HCT116 (cell line): ENCODE measurements at regions not wholly inside any gene's neighbourhood (a gene's known extent, or its start where the extent isn't known, plus 50 kb on each side); places are given as distances from the start of the nearest gene placed in this dataset.

Experiments
- ATAC-seq: fragments of 200-7000 bp; cut with Tn5 transposase; 2 replicates; pipeline ENCODE4 v1.9.1; 2020; ENCODE audit warnings: mild to moderate bottlenecking, moderate library complexity
- BruUV-seq: library from RNA; stranded (reverse); fragments of 400-500 nt; replicated peaks from 2 replicates; lab custom pipeline; 2021; lab: Mats Ljungman, UMichigan
- CTCF ChIA-PET: fragments of 300-600 bp; sonication (Branson Sonifier 250); formaldehyde crosslinking; loops from one replicate; lab custom pipeline; 2021; ENCODE audit warnings: antibody characterized with exemption; lab: Charles Lee
- POLR2A ChIA-PET: fragments of 300-600, 350-600 bp; sonication (Branson Sonifier 250); formaldehyde crosslinking; loops from one replicate; lab custom pipeline; 2021; ENCODE audit warnings: antibody characterized with exemption; lab: Charles Lee
- RAD21 ChIA-PET, 2 experiments: fragments of 300-600 bp; sonication (Branson Sonifier 250); formaldehyde crosslinking; loops; one replicate each; lab custom pipeline; 2023; ENCODE audit warnings: low total read pairs in 2 of 2; ENCODE audit not compliant: uncharacterized antibody in 2 of 2, unreplicated experiment in 2 of 2, low non-redundant PET in 1 of 2; lab: Charles Lee
- DNase-seq: peaks from one replicate; pipeline ENCODE4 v3.0.0-alpha.2; 2010; ENCODE audit warnings: low read depth, low spot score
- H2AFZ ChIP-seq: fragments of 200-600 bp; shearing (Covaris generic), sonication (generic); 2 replicates; pipeline ENCODE4 v1.6.1; 2017; ENCODE audit warnings: low read depth, mixed run types, mixed read lengths, antibody characterized with exemption, low read length; ENCODE audit not compliant: poor library complexity, severe bottlenecking
- H3K27ac ChIP-seq: 2 replicates; pipeline ENCODE4 v1.5.1; 2012; ENCODE audit warnings: low read depth, low read length
- H3K27me3 ChIP-seq: fragments of 200-600 bp; sonication (generic); 2 replicates; pipeline ENCODE4 v1.6.1; 2016; ENCODE audit warnings: mixed run types, low read length, mixed read lengths; ENCODE audit not compliant: insufficient read depth
- H3K36me3 ChIP-seq, 2 experiments: fragments of 200-500 bp in 1 of 2; fragments of 200-600 bp in 1 of 2; sonication (Bioruptor generic) in 1 of 2; sonication (generic) in 1 of 2; 2 replicates each; pipeline versions ENCODE4 v1.5.1 to v1.6.1; 2014 to 2016; ENCODE audit warnings: low read length in 2 of 2, inconsistent platforms in 1 of 2, mixed read lengths in 1 of 2, mixed run types in 1 of 2; ENCODE audit not compliant: insufficient read depth in 2 of 2, control insufficient read depth in 1 of 2
- H3K4me1 ChIP-seq, 2 experiments: fragments of 200-600 bp in 1 of 2; sonication (generic) in 1 of 2; 2 replicates each; pipeline versions ENCODE4 v1.5.1 to v1.6.1; 2012 to 2017; ENCODE audit warnings: low read length in 2 of 2, inconsistent platforms in 1 of 2, mild to moderate bottlenecking in 1 of 2, mixed read lengths in 1 of 2, mixed run types in 1 of 2, moderate library complexity in 1 of 2; ENCODE audit not compliant: insufficient read depth in 2 of 2, control insufficient read depth in 1 of 2
- H3K4me2 ChIP-seq: fragments of 200-600 bp; sonication (generic); 2 replicates; pipeline ENCODE4 v1.6.1; 2017; ENCODE audit warnings: mixed run types, low read length, mixed read lengths
- H3K4me3 ChIP-seq, 2 experiments: fragments of 200-600 bp in 1 of 2; sonication (generic) in 1 of 2; replicated peaks in 1 of 2; 2 replicates each; pipeline ENCODE4 v1.5.1; 2011 to 2016; ENCODE audit warnings: low read length in 2 of 2, control low read depth in 1 of 2, low read depth in 1 of 2, mild to moderate bottlenecking in 1 of 2, mixed read lengths in 1 of 2, mixed run types in 1 of 2
- H3K79me2 ChIP-seq: fragments of 200-600 bp; sonication (generic); 2 replicates; pipeline ENCODE4 v1.6.1; 2017; ENCODE audit warnings: mild to moderate bottlenecking, mixed run types, low read length, moderate library complexity, mixed read lengths; ENCODE audit not compliant: insufficient read depth
- H3K9ac ChIP-seq: fragments of 200-600 bp; sonication (generic); 2 replicates; pipeline ENCODE4 v1.6.1; 2016; ENCODE audit warnings: low read length, mixed read lengths
- H3K9me2 ChIP-seq: fragments of 200-600 bp; sonication (generic), shearing (Covaris generic); 2 replicates; pipeline ENCODE4 v1.6.1; 2017; ENCODE audit warnings: mixed run types, mild to moderate bottlenecking, moderate library complexity; ENCODE audit not compliant: insufficient read depth
- H3K9me3 ChIP-seq, 2 experiments: fragments of 200-500 bp in 1 of 2; fragments of 200-600 bp in 1 of 2; sonication (Bioruptor generic) in 1 of 2; sonication (generic) in 1 of 2; 2 replicates each; pipeline ENCODE4 v1.6.1; 2014 to 2017; ENCODE audit warnings: low read length in 2 of 2, mixed read lengths in 2 of 2, inconsistent platforms in 1 of 2, low read depth in 1 of 2, mild to moderate bottlenecking in 1 of 2, mixed run types in 1 of 2, moderate library complexity in 1 of 2; ENCODE audit not compliant: control insufficient read depth in 1 of 2, insufficient read depth in 1 of 2
- H4K20me1 ChIP-seq: fragments of 200-600 bp; sonication (generic), shearing (Covaris generic); 2 replicates; pipeline ENCODE4 v1.6.1; 2017; ENCODE audit warnings: mixed run types, mild to moderate bottlenecking, moderate library complexity; ENCODE audit not compliant: insufficient read depth
- CEBPB ChIP-seq: IDR thresholded peaks from 2 replicates; pipeline ENCODE4 v1.6.1; 2012; ENCODE audit warnings: low read depth
- CTCF ChIP-seq, 3 experiments: fragments of 200-600 bp in 1 of 3; sonication (generic) in 1 of 3; IDR thresholded peaks in 2 of 3; conservative IDR thresholded peaks in 1 of 3; 2 replicates each; pipeline ENCODE4 v1.5.1; 2012 to 2017; ENCODE audit warnings: low read depth in 2 of 3, low read length in 2 of 3, antibody characterized with exemption in 1 of 3, borderline replicate concordance in 1 of 3, control low read depth in 1 of 3, mild to moderate bottlenecking in 1 of 3, mixed read lengths in 1 of 3, mixed run types in 1 of 3, moderate library complexity in 1 of 3; ENCODE audit not compliant: insufficient read depth in 1 of 3
- EGR1 ChIP-seq: IDR thresholded peaks from 2 replicates; pipeline ENCODE4 v1.6.1; 2012; ENCODE audit warnings: low read depth
- EZH2 ChIP-seq: fragments of 200-600 bp; sonication (generic); IDR thresholded peaks from 2 replicates; pipeline ENCODE4 v1.6.1; 2017; ENCODE audit warnings: antibody characterized with exemption, mixed run types
- EZH2phosphoT487 ChIP-seq: fragments of 200-600 bp; IDR thresholded peaks from 2 replicates; pipeline ENCODE4 v1.6.1; 2018; ENCODE audit warnings: antibody characterized with exemption, borderline replicate concordance
- FOSL1 ChIP-seq: IDR thresholded peaks from 2 replicates; pipeline ENCODE4 v1.6.1; 2012; ENCODE audit warnings: low read depth
- POLR2A ChIP-seq: IDR thresholded peaks from 2 replicates; pipeline ENCODE4 v1.7.0; 2011; ENCODE audit warnings: borderline replicate concordance; ENCODE audit not compliant: insufficient read depth, insufficient read length; ENCODE audit errors: extremely low read depth
- POLR2AphosphoS5 ChIP-seq: IDR thresholded peaks from 2 replicates; pipeline ENCODE4 v1.6.1; 2011; ENCODE audit warnings: mild to moderate bottlenecking, low read depth, low read length, moderate library complexity
- SP1 ChIP-seq: IDR thresholded peaks from 2 replicates; pipeline ENCODE4 v1.6.1; 2012; ENCODE audit warnings: low read depth
- SRF ChIP-seq: IDR thresholded peaks from 2 replicates; pipeline ENCODE4 v1.6.1; 2012; ENCODE audit warnings: low read depth
- ZBTB33 ChIP-seq: IDR thresholded peaks from 2 replicates; pipeline ENCODE4 v1.6.1; 2011; ENCODE audit warnings: mild to moderate bottlenecking, low read length, moderate library complexity; ENCODE audit not compliant: insufficient replicate concordance; ENCODE audit errors: extremely low read depth
- ZFX ChIP-seq: fragments of 450-650 bp; IDR thresholded peaks from 2 replicates; pipeline ENCODE4 v1.6.1; 2017
- intact Hi-C: fragments of 100-400 bp; cut with micrococcal nuclease; formaldehyde crosslinking; loops from 2 replicates; pipeline ENCODE4 v1.10.0; 2022
- TF ChIP-seq, protein P1 (sequence below): IDR thresholded peaks from 2 replicates; pipeline ENCODE4 v1.6.1; 2012
- TF ChIP-seq, protein P2 (sequence below): IDR thresholded peaks from 2 replicates; pipeline ENCODE4 v1.6.1; 2012; ENCODE audit warnings: low read depth

GRCh38 chrX:18002791-18003190, 141.7 kb upstream of the RAI2 start:
- H3K4me3 ChIP-seq: no peak overlapping the region
- POLR2A ChIA-PET: no interaction called here
- no peak overlapping the region for H3K4me2 ChIP-seq
- H2AFZ ChIP-seq: no peak overlapping the region
- H3K9me3 ChIP-seq: no peaks in the 10 kb centered on the region
- no peak for ATAC-seq
- H3K9me2 ChIP-seq: no peaks in the 10 kb centered on the region
- intact Hi-C loops: no loop called here
- DNase-seq: no peak
- H4K20me1 ChIP-seq: no peaks in the 10 kb centered on the region
- no peaks in the 10 kb centered on the region for H3K79me2 ChIP-seq
- RAD21 ChIA-PET: no interaction called here
- H3K9ac ChIP-seq: no peak overlapping the region
- H3K36me3 ChIP-seq: no peaks in the 10 kb centered on the region
- CTCF ChIA-PET: no interaction called here
- no peaks in the 10 kb centered on the region for H3K4me1 ChIP-seq
- TF ChIP-seq EZH2: no peak
- no peak for TF ChIP-seq ZFX
- TF ChIP-seq, all 23 proteins: peak for 0
- Histone ChIP-seq H3K27ac (no peak overlapping the region), H3K27me3 (peaks cover 31% of the 10 kb centered on the region)
- BruUV-seq: no TSS peak

DNA sequence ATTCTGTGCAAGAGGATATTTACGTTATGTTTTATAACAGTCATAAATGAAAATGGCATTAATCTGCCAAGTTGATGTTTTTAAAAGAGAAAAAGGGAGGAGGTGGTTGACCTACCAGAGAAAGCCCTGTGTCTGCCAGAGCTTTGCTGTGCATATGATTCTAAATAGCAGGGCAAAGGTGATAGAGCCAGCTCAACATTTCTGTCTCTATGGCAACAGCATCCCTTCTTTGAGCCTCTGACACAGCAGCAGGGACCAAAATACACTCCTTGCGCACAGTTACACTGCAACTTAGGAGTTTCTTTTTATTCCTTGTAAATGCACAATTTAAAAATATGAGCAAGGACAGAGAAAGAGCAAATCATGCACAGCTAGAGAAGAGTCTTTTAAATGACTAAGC, 133.3 kb upstream of the RAI2 start:
- H3K4me3 ChIP-seq: no peak overlapping the region
- no peaks in the 10 kb centered on the region for H3K36me3 ChIP-seq
- H3K4me1 ChIP-seq: no peaks in the 10 kb centered on the region
- no peak overlapping the region for H3K4me2 ChIP-seq
- H3K79me2 ChIP-seq: no peaks in the 10 kb centered on the region
- intact Hi-C loops: no loop called here
- ChIA-PET POLR2A (no interaction called here), CTCF (no interaction called here), RAD21 (no interaction called here)
- no peaks in the 10 kb centered on the region for H3K9me2 ChIP-seq
- peaks cover 16% of the 10 kb centered on the region for H3K27me3 ChIP-seq
- no peaks in the 10 kb centered on the region for H3K9me3 ChIP-seq
- no TSS peak for BruUV-seq
- H3K27ac ChIP-seq: no peak overlapping the region
- ATAC-seq (no peak), DNase-seq (no peak)
- H3K9ac ChIP-seq: no peak overlapping the region
- no peaks in the 10 kb centered on the region for H4K20me1 ChIP-seq
- no peak overlapping the region for H2AFZ ChIP-seq
- TF ChIP-seq CEBPB (no peak), FOSL1 (no peak), EZH2phosphoT487 (no peak), SP1 (no peak), POLR2AphosphoS5 (no peak), CTCF (IDR thresholded peaks at IDR 0.05 in 2 of 3, conservative IDR thresholded peaks at IDR 0.05 in 1 of 3; ENCODE audit: borderline replicate concordance in 1 of 3, insufficient read depth in 1 of 3, low read depth in 2 of 3, low read length in 2 of 3) (no peak), ZBTB33 (no peak), EZH2 (no peak), POLR2A (no peak), SRF (no peak), EGR1 (no peak)
- TF ChIP-seq, protein P1, sequence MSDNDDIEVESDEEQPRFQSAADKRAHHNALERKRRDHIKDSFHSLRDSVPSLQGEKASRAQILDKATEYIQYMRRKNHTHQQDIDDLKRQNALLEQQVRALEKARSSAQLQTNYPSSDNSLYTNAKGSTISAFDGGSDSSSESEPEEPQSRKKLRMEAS: no peak
- TF ChIP-seq, protein P2, sequence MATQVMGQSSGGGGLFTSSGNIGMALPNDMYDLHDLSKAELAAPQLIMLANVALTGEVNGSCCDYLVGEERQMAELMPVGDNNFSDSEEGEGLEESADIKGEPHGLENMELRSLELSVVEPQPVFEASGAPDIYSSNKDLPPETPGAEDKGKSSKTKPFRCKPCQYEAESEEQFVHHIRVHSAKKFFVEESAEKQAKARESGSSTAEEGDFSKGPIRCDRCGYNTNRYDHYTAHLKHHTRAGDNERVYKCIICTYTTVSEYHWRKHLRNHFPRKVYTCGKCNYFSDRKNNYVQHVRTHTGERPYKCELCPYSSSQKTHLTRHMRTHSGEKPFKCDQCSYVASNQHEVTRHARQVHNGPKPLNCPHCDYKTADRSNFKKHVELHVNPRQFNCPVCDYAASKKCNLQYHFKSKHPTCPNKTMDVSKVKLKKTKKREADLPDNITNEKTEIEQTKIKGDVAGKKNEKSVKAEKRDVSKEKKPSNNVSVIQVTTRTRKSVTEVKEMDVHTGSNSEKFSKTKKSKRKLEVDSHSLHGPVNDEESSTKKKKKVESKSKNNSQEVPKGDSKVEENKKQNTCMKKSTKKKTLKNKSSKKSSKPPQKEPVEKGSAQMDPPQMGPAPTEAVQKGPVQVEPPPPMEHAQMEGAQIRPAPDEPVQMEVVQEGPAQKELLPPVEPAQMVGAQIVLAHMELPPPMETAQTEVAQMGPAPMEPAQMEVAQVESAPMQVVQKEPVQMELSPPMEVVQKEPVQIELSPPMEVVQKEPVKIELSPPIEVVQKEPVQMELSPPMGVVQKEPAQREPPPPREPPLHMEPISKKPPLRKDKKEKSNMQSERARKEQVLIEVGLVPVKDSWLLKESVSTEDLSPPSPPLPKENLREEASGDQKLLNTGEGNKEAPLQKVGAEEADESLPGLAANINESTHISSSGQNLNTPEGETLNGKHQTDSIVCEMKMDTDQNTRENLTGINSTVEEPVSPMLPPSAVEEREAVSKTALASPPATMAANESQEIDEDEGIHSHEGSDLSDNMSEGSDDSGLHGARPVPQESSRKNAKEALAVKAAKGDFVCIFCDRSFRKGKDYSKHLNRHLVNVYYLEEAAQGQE: no peak
